Neural crest cell (in vitro differentiated cells): ENCODE measurements at regions not wholly inside any gene's neighbourhood (a gene's known extent, or its start where the extent isn't known, plus 50 kb on each side); places are given as distances from the start of the nearest gene placed in this dataset.

Experiments used
- DNase-seq: peaks from one replicate; pipeline ENCODE4 v3.0.0; 2021; ENCODE audit warnings: low read depth, mixed read lengths, low spot score
- H3K27ac Mint-ChIP-seq: one replicate; pipeline ENCODE4 v1.8.0; 2021; ENCODE audit warnings: mild to moderate bottlenecking, mixed read lengths; ENCODE audit not compliant: unreplicated experiment
- H3K27me3 Mint-ChIP-seq: 2 replicates; pipeline ENCODE4 v1.8.0; 2021; ENCODE audit warnings: low read depth, mild to moderate bottlenecking, mixed read lengths
- H3K36me3 Mint-ChIP-seq: 2 replicates; pipeline ENCODE4 v1.8.0; 2021; ENCODE audit warnings: low read depth, mild to moderate bottlenecking, mixed read lengths
- H3K4me1 Mint-ChIP-seq: 2 replicates; pipeline ENCODE4 v1.8.0; 2021; ENCODE audit warnings: mixed read lengths
- H3K4me3 Mint-ChIP-seq: one replicate; pipeline ENCODE4 v1.8.0; 2021; ENCODE audit warnings: mild to moderate bottlenecking, mixed read lengths
- H3K9me3 Mint-ChIP-seq: 2 replicates; pipeline ENCODE4 v1.8.0; 2021; ENCODE audit warnings: mixed read lengths
- CTCF ChIP-seq: fragments of 200-600 bp; sonication (generic); conservative IDR thresholded peaks from 2 replicates; pipeline ENCODE4 v1.5.0; 2021; ENCODE audit warnings: antibody characterized with exemption, mild to moderate bottlenecking

GRCh38 chr3:10763248-10763620 is 52.8 kb upstream of the SLC6A11 start:
- Mint-ChIP-seq H3K4me3 (no peak overlapping the region), H3K36me3 (no peaks in the 10 kb centered on the region), H3K27ac (peak overlapping the region; percentile 79), H3K27me3 (peaks cover 23% of the 10 kb centered on the region), H3K9me3 (no peaks in the 10 kb centered on the region), H3K4me1 (peaks cover 13% of the 10 kb centered on the region)
- TF ChIP-seq CTCF = no peak
- DNase-seq = no peak

GRCh38 chr3:10763817-10764258 is 52.2 kb upstream of the SLC6A11 start:
- Mint-ChIP-seq H3K9me3 (no peaks in the 10 kb centered on the region), H3K4me3 (no peak overlapping the region), H3K27me3 (peaks cover 17% of the 10 kb centered on the region), H3K27ac (peak overlapping the region; percentile 79), H3K4me1 (peaks cover 9% of the 10 kb centered on the region), H3K36me3 (no peaks in the 10 kb centered on the region)
- DNase-seq = no peak
- TF ChIP-seq CTCF = no peak

- peak; percentile 46 for DNase-seq
- TF ChIP-seq CTCF = no peak
- H3K9me3 Mint-ChIP-seq = no peaks in the 10 kb centered on the region
- peak overlapping the region; percentile 79 for H3K27ac Mint-ChIP-seq
- H3K4me1 Mint-ChIP-seq = peaks cover 9% of the 10 kb centered on the region
- no peak overlapping the region for H3K4me3 Mint-ChIP-seq
- no peaks in the 10 kb centered on the region for H3K36me3 Mint-ChIP-seq
- H3K27me3 Mint-ChIP-seq = peaks cover 16% of the 10 kb centered on the region
Measured at GRCh38 chr3:10764259-10765051, 51.6 kb upstream of the SLC6A11 start.

DNA sequence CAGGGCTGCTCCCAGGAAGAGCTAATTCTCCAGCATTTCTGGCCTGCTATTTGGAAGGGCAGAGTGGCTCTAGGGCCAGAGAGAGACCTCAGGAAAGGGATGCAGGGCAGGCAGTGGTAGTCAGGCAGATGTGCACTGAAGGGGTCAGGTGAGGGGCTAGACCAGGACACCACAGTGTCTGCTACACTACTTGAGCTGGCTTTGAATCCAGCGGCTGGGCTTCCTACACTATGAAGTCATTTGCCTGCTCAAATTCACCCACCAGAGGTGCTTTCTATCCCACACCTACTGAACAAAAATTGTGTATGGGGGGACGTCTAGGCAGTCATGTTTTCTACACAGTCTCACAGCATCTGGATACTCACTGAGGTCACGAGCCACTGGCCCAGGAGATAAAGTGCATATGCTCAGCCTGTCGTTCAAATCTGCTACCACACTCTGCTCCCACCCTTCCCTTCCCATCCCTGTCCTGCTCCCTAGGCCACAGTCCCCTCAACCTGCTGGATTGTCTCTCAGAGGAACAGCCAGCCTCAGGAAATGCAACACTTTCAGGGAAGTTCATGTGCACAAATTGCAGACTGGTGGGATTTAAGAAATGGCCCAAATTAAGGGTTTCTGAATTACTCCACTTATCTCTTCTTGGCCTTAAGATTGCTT is 49.9 kb upstream of the SLC6A11 start:
- DNase-seq = no peak
- Mint-ChIP-seq H3K4me3 (no peak overlapping the region), H3K9me3 (no peaks in the 10 kb centered on the region), H3K27me3 (peaks cover 5% of the 10 kb centered on the region), H3K4me1 (peaks cover 9% of the 10 kb centered on the region), H3K36me3 (no peaks in the 10 kb centered on the region), H3K27ac (no peak overlapping the region)
- no peak for TF ChIP-seq CTCF
